H9 (cell line): ENCODE measurements at regions not wholly inside any gene's neighbourhood (a gene's known extent, or its start where the extent isn't known, plus 50 kb on each side); places are given as distances from the start of the nearest gene placed in this dataset.
A peak's percentile ranks its signal among the peaks of the same experiment; 100 is the strongest.

Experiments
- DNase-seq: peaks from one replicate; pipeline ENCODE4 v3.0.0-alpha.2; 2017
- H2AFZ ChIP-seq: one replicate; pipeline ENCODE4 v1.6.1; 2013; ENCODE audit warnings: mild to moderate bottlenecking, low read length, control low read depth, moderate library complexity
- H2AK5ac ChIP-seq: 2 replicates; pipeline ENCODE4 v1.6.1; 2013; ENCODE audit warnings: low read length, control low read depth, mixed read lengths; ENCODE audit not compliant: insufficient read length
- H2BK120ac ChIP-seq: one replicate; pipeline ENCODE4 v1.6.1; 2013; ENCODE audit warnings: low read depth, mild to moderate bottlenecking, low read length, control low read depth, inconsistent platforms; ENCODE audit not compliant: poor library complexity, severe bottlenecking
- H2BK12ac ChIP-seq: 2 replicates; pipeline ENCODE4 v1.6.1; 2013; ENCODE audit warnings: low read length, control low read depth, mixed read lengths, low read depth; ENCODE audit not compliant: insufficient read length
- H2BK15ac ChIP-seq: 2 replicates; pipeline ENCODE4 v1.6.1; 2013; ENCODE audit warnings: low read depth, low read length, control low read depth
- H2BK20ac ChIP-seq: one replicate; pipeline ENCODE4 v1.6.1; 2013; ENCODE audit warnings: low read depth, mild to moderate bottlenecking, low read length, control low read depth, inconsistent platforms; ENCODE audit not compliant: poor library complexity, severe bottlenecking
- H2BK5ac ChIP-seq: 2 replicates; pipeline ENCODE4 v1.6.1; 2013; ENCODE audit warnings: low read length, control low read depth, mixed read lengths; ENCODE audit not compliant: insufficient read length
- H3K14ac ChIP-seq: 2 replicates; pipeline ENCODE4 v1.6.1; 2013; ENCODE audit warnings: low read length, control low read depth; ENCODE audit not compliant: insufficient read depth
- H3K18ac ChIP-seq: 2 replicates; pipeline ENCODE4 v1.6.1; 2013; ENCODE audit warnings: low read depth, mild to moderate bottlenecking, mixed read lengths, low read length, control low read depth; ENCODE audit not compliant: insufficient read length
- H3K23ac ChIP-seq: 2 replicates; pipeline ENCODE4 v1.6.1; 2013; ENCODE audit warnings: low read length, control low read depth, mixed read lengths, low read depth; ENCODE audit not compliant: insufficient read length
- H3K23me2 ChIP-seq: 2 replicates; pipeline ENCODE4 v1.6.1; 2013; ENCODE audit warnings: low read depth, mild to moderate bottlenecking, mixed read lengths, low read length, control low read depth; ENCODE audit not compliant: insufficient read length, poor library complexity, severe bottlenecking
- H3K27ac ChIP-seq: 2 replicates; pipeline ENCODE4 v1.5.1; 2013; ENCODE audit warnings: low read length, control low read depth, mixed read lengths, low read depth; ENCODE audit not compliant: insufficient read length
- H3K27me3 ChIP-seq: 2 replicates; pipeline ENCODE4 v1.6.1; 2013; ENCODE audit warnings: low read length, control low read depth, inconsistent platforms; ENCODE audit not compliant: insufficient read depth
- H3K4ac ChIP-seq: 2 replicates; pipeline ENCODE4 v1.6.1; 2013; ENCODE audit warnings: low read depth, mild to moderate bottlenecking, control low read depth, inconsistent platforms, low read length, moderate library complexity
- H3K4me1 ChIP-seq: 2 replicates; pipeline ENCODE4 v1.6.1; 2013; ENCODE audit warnings: low read length, control low read depth, inconsistent platforms; ENCODE audit not compliant: insufficient read depth
- H3K4me2 ChIP-seq: 2 replicates; pipeline ENCODE4 v1.6.1; 2013; ENCODE audit warnings: low read length, control low read depth, mixed read lengths; ENCODE audit not compliant: insufficient read length, insufficient read depth
- H3K56ac ChIP-seq: 2 replicates; pipeline ENCODE4 v1.6.1; 2013; ENCODE audit warnings: low read depth, mild to moderate bottlenecking, mixed read lengths, low read length, control low read depth; ENCODE audit not compliant: insufficient read length
- H3K79me1 ChIP-seq: 2 replicates; pipeline ENCODE4 v1.6.1; 2013; ENCODE audit warnings: low read depth, mild to moderate bottlenecking, moderate library complexity, low read length, control low read depth, inconsistent platforms; ENCODE audit not compliant: insufficient read depth, poor library complexity, severe bottlenecking
- H3K79me2 ChIP-seq: 2 replicates; pipeline ENCODE4 v1.6.1; 2013; ENCODE audit warnings: low read length, control low read depth, inconsistent platforms; ENCODE audit not compliant: insufficient read depth
- H3K9ac ChIP-seq: 2 replicates; pipeline ENCODE4 v1.6.1; 2013; ENCODE audit warnings: low read length, control low read depth, mixed read lengths; ENCODE audit not compliant: insufficient read length; ENCODE audit errors: extremely low read depth
- H3K9me3 ChIP-seq: one replicate; pipeline ENCODE4 v1.6.1; 2013; ENCODE audit warnings: low read depth, low read length, inconsistent platforms; ENCODE audit not compliant: control insufficient read depth
- H3T11ph ChIP-seq: one replicate; pipeline ENCODE4 v1.6.1; 2013; ENCODE audit warnings: mild to moderate bottlenecking, low read length, control low read depth, inconsistent platforms
- H4K20me1 ChIP-seq: one replicate; pipeline ENCODE4 v1.6.1; 2013; ENCODE audit not compliant: control insufficient read depth, insufficient read length, insufficient read depth
- H4K5ac ChIP-seq: 2 replicates; pipeline ENCODE4 v1.6.1; 2013; ENCODE audit warnings: low read depth, mild to moderate bottlenecking, mixed read lengths, low read length, control low read depth; ENCODE audit not compliant: insufficient read length
- H4K8ac ChIP-seq: replicated peaks from 2 replicates; pipeline ENCODE4 v1.6.1; 2013; ENCODE audit warnings: low read length, control low read depth, mixed read lengths, low read depth; ENCODE audit not compliant: insufficient read length
- H4K91ac ChIP-seq: 2 replicates; pipeline ENCODE4 v1.6.1; 2013; ENCODE audit warnings: low read depth, mild to moderate bottlenecking, moderate library complexity, mixed read lengths, low read length, control low read depth; ENCODE audit not compliant: insufficient read length
- H3K27ac Mint-ChIP-seq, 3 experiments: 2 replicates in 2 of 3; 3 replicates in 1 of 3; pipeline ENCODE4 v1.8.0; 2020 to 2021; ENCODE audit warnings: mixed read lengths in 3 of 3, mild to moderate bottlenecking in 1 of 3, moderate library complexity in 1 of 3
- H3K27me3 Mint-ChIP-seq: 2 replicates; pipeline ENCODE4 v1.8.0; 2021; ENCODE audit warnings: low read depth, mild to moderate bottlenecking, moderate library complexity, mixed read lengths
- H3K36me3 Mint-ChIP-seq, 3 experiments: 2 replicates in 2 of 3; 3 replicates in 1 of 3; pipeline ENCODE4 v1.8.0; 2020 to 2021; ENCODE audit warnings: low read depth in 3 of 3, mixed read lengths in 3 of 3; ENCODE audit not compliant: insufficient read depth in 1 of 3
- H3K4me1 Mint-ChIP-seq, 2 experiments: 2 replicates each; pipeline ENCODE4 v1.8.0; 2020; ENCODE audit warnings: mixed read lengths in 2 of 2
- H3K4me3 Mint-ChIP-seq, 2 experiments: 2 replicates in 1 of 2; 3 replicates in 1 of 2; pipeline ENCODE4 v1.8.0; 2020 to 2021; ENCODE audit warnings: mild to moderate bottlenecking in 2 of 2, mixed read lengths in 2 of 2, moderate library complexity in 1 of 2
- H3K9me3 Mint-ChIP-seq, 2 experiments: 2 replicates in 1 of 2; 3 replicates in 1 of 2; pipeline ENCODE4 v1.8.0; 2020; ENCODE audit warnings: mild to moderate bottlenecking in 2 of 2, mixed read lengths in 2 of 2, moderate library complexity in 1 of 2
- CTCF ChIP-seq: fragments of 200-600 bp; sonication (generic); conservative IDR thresholded peaks from 3 replicates; pipeline ENCODE4 v1.8.0; 2021; ENCODE audit warnings: antibody characterized with exemption, mild to moderate bottlenecking
- WGBS: extraction: QIAGEN DNeasy Blood & Tissue Kit; methylation state at CpG from one replicate; pipeline ENCODE4 v1.1.7; 2013; ENCODE audit warnings: missing lambda C conversion rate, low lambda C conversion rate, mixed read lengths; ENCODE audit not compliant: insufficient read length; ENCODE audit errors: extremely low coverage; 5-methylcytosine and 5-hydroxymethylcytosine counted together

- Mint-ChIP-seq H3K36me3 (peaks cover 0 to 4% (median 0%) of the 10 kb centered on the region in 3 experiments; a peak in 1 of 7 replicates), H3K27ac (no peak overlapping the region), H3K4me3 (no peak overlapping the region), H3K4me1 (peaks cover 8 to 11% of the 10 kb centered on the region in 2 experiments; a peak in 3 of 4 replicates), H3K9me3 (0 out of 5 replicates have a peak, but pooled peaks cover 0 to 3% of the 10 kb centered on the region in 2 experiments), H3K27me3 (peaks cover 2% of the 10 kb centered on the region; the same call in 1 of the 2 replicates)
- Histone ChIP-seq H3K18ac (no peak overlapping the region), H2BK5ac (no peak overlapping the region), H3K56ac (no peak overlapping the region), H3K23me2 (no peaks in the 10 kb centered on the region), H2AK5ac (no peak overlapping the region), H3K9me3 (no peaks in the 10 kb centered on the region), H2BK20ac (no peak overlapping the region), H2BK12ac (no peak overlapping the region), H3K4me1 (no peaks in the 10 kb centered on the region; the same call in 1 of the 2 replicates), H3T11ph (no peak overlapping the region), H3K23ac (no peak overlapping the region), H2AFZ (no peak overlapping the region), H3K14ac (no peak overlapping the region; the same call in 1 of the 2 replicates), H3K27me3 (no peaks in the 10 kb centered on the region), H4K20me1 (no peaks in the 10 kb centered on the region), H2BK120ac (no peak overlapping the region), H2BK15ac (no peak overlapping the region), H3K9ac (no peak overlapping the region), H4K5ac (no peak overlapping the region), H4K8ac (no peak overlapping the region), H3K79me1 (no peaks in the 10 kb centered on the region), H4K91ac (no peak overlapping the region), H3K4ac (no peak overlapping the region), H3K4me2 (no peak overlapping the region), H3K27ac (no peak overlapping the region), H3K79me2 (no peaks in the 10 kb centered on the region)
- peak; percentile 11 for DNase-seq
- no CpG with 5 or more reads among the region's 8 CpGs for WGBS
- no peak for TF ChIP-seq CTCF
Observed at GRCh38 chr5:3352711-3353110, 242.9 kb upstream of the IRX1 start.
